H1 (cell line): ENCODE measurements at regions not wholly inside any gene's neighbourhood (a gene's known extent, or its start where the extent isn't known, plus 50 kb on each side); places are given as distances from the start of the nearest gene placed in this dataset.

ENCODE experiments used
- CTCF ChIA-PET: fragments of 300-600 bp; sonication (Branson Sonifier 250); formaldehyde crosslinking; loops from one replicate; lab custom pipeline; 2021; ENCODE audit not compliant: partially characterized antibody; lab: Charles Lee
- POLR2A ChIA-PET: fragments of 300-600 bp; sonication (Branson Sonifier 250); formaldehyde crosslinking; loops from one replicate; lab custom pipeline; 2021; ENCODE audit warnings: inconsistent platforms; ENCODE audit not compliant: partially characterized antibody; lab: Charles Lee
- DNase-seq, 2 experiments: peaks; one replicate each; pipeline versions ENCODE4 v3.0.0 to v3.0.0-alpha.2; 2010 to 2022; ENCODE audit warnings: low spot score in 2 of 2, low read depth in 1 of 2, mixed read lengths in 1 of 2
- FAIRE-seq: peaks from 2 replicates; lab custom pipeline; 2011; peaks lifted over from hg19 to GRCh38; lab: Jason Lieb, UNC
- H2AFZ ChIP-seq: 2 replicates; pipeline ENCODE4 v1.8.1; 2012; ENCODE audit warnings: low read length, inconsistent platforms
- H2AK5ac ChIP-seq: 2 replicates; pipeline ENCODE4 v1.6.1; 2013; ENCODE audit warnings: low read depth, low read length
- H2BK120ac ChIP-seq: replicated peaks from 2 replicates; pipeline ENCODE3; 2013; ENCODE audit warnings: low read depth, low read length, inconsistent platforms
- H2BK12ac ChIP-seq: 2 replicates; pipeline ENCODE4 v1.6.1; 2013; ENCODE audit warnings: low read depth, low read length
- H2BK15ac ChIP-seq: 2 replicates; pipeline ENCODE4 v1.6.1; 2013; ENCODE audit warnings: low read length
- H2BK20ac ChIP-seq: 2 replicates; pipeline ENCODE4 v1.6.1; 2013; ENCODE audit warnings: low read length
- H2BK5ac ChIP-seq: 2 replicates; pipeline ENCODE4 v1.6.1; 2013; ENCODE audit warnings: low read depth, low read length
- H3K14ac ChIP-seq: 2 replicates; pipeline ENCODE4 v1.6.1; 2013; ENCODE audit warnings: inconsistent platforms; ENCODE audit not compliant: insufficient read length
- H3K18ac ChIP-seq: 2 replicates; pipeline ENCODE4 v1.6.1; 2013; ENCODE audit warnings: low read length; ENCODE audit errors: extremely low read depth
- H3K23ac ChIP-seq: 2 replicates; pipeline ENCODE4 v1.6.1; 2013; ENCODE audit warnings: inconsistent platforms; ENCODE audit not compliant: insufficient read length
- H3K23me2 ChIP-seq: 2 replicates; pipeline ENCODE4 v1.6.1; 2013; ENCODE audit warnings: low read depth, low read length
- H3K27ac ChIP-seq: 2 replicates; pipeline ENCODE4 v1.6.1; 2011; ENCODE audit warnings: low read depth, low read length, inconsistent platforms
- H3K27me3 ChIP-seq, 4 experiments: replicated peaks in 1 of 4; 1 replicate in 1 of 4; 2 replicates in 3 of 4; pipeline versions ENCODE4 v1.6.1 to v1.8.1; 2011 to 2013; ENCODE audit warnings: low read length in 3 of 4, mild to moderate bottlenecking in 3 of 4, inconsistent platforms in 2 of 4, mixed read lengths in 2 of 4, moderate library complexity in 1 of 4; ENCODE audit not compliant: control insufficient read depth in 3 of 4, insufficient read depth in 3 of 4; ENCODE audit errors: extremely low read depth in 1 of 4
- H3K36me3 ChIP-seq, 4 experiments: 2 replicates each; pipeline versions ENCODE4 v1.6.1 to v1.8.1; 2011 to 2013; ENCODE audit warnings: mild to moderate bottlenecking in 4 of 4, low read length in 3 of 4, moderate library complexity in 2 of 4, control low read depth in 1 of 4, inconsistent platforms in 1 of 4; ENCODE audit not compliant: insufficient read depth in 4 of 4, control insufficient read depth in 2 of 4
- H3K4ac ChIP-seq: replicated peaks from 2 replicates; pipeline ENCODE3; 2013; ENCODE audit warnings: low read length, low read depth, mixed read lengths, inconsistent platforms; ENCODE audit not compliant: insufficient read length
- H3K4me1 ChIP-seq, 4 experiments: replicated peaks in 1 of 4; 1 replicate in 1 of 4; 2 replicates in 3 of 4; pipeline versions ENCODE4 v1.6.1 to v1.8.1; 2011 to 2013; ENCODE audit warnings: low read length in 3 of 4, inconsistent platforms in 2 of 4, mixed read lengths in 1 of 4; ENCODE audit not compliant: insufficient read depth in 4 of 4, control insufficient read depth in 3 of 4
- H3K4me2 ChIP-seq, 2 experiments: 2 replicates each; pipeline versions ENCODE4 v1.6.1 to v1.8.1; 2011 to 2013; ENCODE audit warnings: low read depth in 2 of 2, low read length in 2 of 2, control low read depth in 1 of 2, inconsistent platforms in 1 of 2, mild to moderate bottlenecking in 1 of 2; ENCODE audit not compliant: insufficient read depth in 1 of 2
- H3K4me3 ChIP-seq, 4 experiments: fragments of 200-600, 300-600 bp in 1 of 4; sonication (generic), shearing (Covaris generic), sonication (Bioruptor Twin) in 1 of 4; 2 replicates each; pipeline versions ENCODE4 v1.5.1 to v1.8.1; 2011 to 2016; ENCODE audit warnings: low read length in 4 of 4, low read depth in 3 of 4, control low read depth in 2 of 4, inconsistent platforms in 2 of 4, mild to moderate bottlenecking in 2 of 4, mixed read lengths in 1 of 4, moderate library complexity in 1 of 4; ENCODE audit not compliant: insufficient read depth in 2 of 4; ENCODE audit errors: extremely low read depth in 1 of 4
- H3K56ac ChIP-seq: replicated peaks from 2 replicates; pipeline ENCODE3; 2013; ENCODE audit warnings: low read depth, mild to moderate bottlenecking, mixed read lengths, low read length, inconsistent platforms; ENCODE audit not compliant: insufficient read length
- H3K79me1 ChIP-seq: 2 replicates; pipeline ENCODE4 v1.6.1; 2013; ENCODE audit warnings: low read depth, low read length, control low read depth
- H3K79me2 ChIP-seq, 2 experiments: 2 replicates each; pipeline versions ENCODE4 v1.6.1 to v1.8.1; 2012 to 2013; ENCODE audit warnings: low read length in 2 of 2, mild to moderate bottlenecking in 2 of 2, inconsistent platforms in 1 of 2; ENCODE audit not compliant: insufficient read depth in 2 of 2, control insufficient read depth in 1 of 2
- H3K9ac ChIP-seq, 4 experiments: replicated peaks in 1 of 4; 1 replicate in 1 of 4; 2 replicates in 3 of 4; pipeline versions ENCODE4 v1.6.1 to v1.8.1; 2011 to 2013; ENCODE audit warnings: low read depth in 3 of 4, low read length in 3 of 4, control low read depth in 2 of 4, mild to moderate bottlenecking in 2 of 4, moderate library complexity in 2 of 4, inconsistent platforms in 1 of 4; ENCODE audit errors: extremely low read depth in 1 of 4
- H3K9me3 ChIP-seq, 2 experiments: 2 replicates each; pipeline versions ENCODE4 v1.6.1 to v1.8.1; 2012 to 2013; ENCODE audit warnings: mild to moderate bottlenecking in 2 of 2, moderate library complexity in 2 of 2, control low read depth in 1 of 2, inconsistent platforms in 1 of 2, low read depth in 1 of 2, low read length in 1 of 2, mixed read lengths in 1 of 2; ENCODE audit not compliant: insufficient read depth in 2 of 2
- H4K20me1 ChIP-seq, 2 experiments: replicated peaks in 1 of 2; 2 replicates each; pipeline versions ENCODE3 to v1.8.1; 2011 to 2013; ENCODE audit warnings: inconsistent platforms in 2 of 2, low read length in 2 of 2, mild to moderate bottlenecking in 1 of 2; ENCODE audit not compliant: insufficient read depth in 2 of 2, control insufficient read depth in 1 of 2
- H4K5ac ChIP-seq: 2 replicates; pipeline ENCODE4 v1.6.1; 2013; ENCODE audit warnings: low read length, low read depth, mixed read lengths, inconsistent platforms; ENCODE audit not compliant: insufficient read length
- H4K8ac ChIP-seq: 2 replicates; pipeline ENCODE4 v1.8.0; 2013; ENCODE audit warnings: mild to moderate bottlenecking, moderate library complexity, low read length, inconsistent platforms; ENCODE audit not compliant: insufficient read depth; ENCODE audit errors: extremely low read depth
- H4K91ac ChIP-seq: replicated peaks from 2 replicates; pipeline ENCODE3; 2013; ENCODE audit warnings: low read length, mixed read lengths, inconsistent platforms; ENCODE audit not compliant: insufficient read length
- BCL11A ChIP-seq, 2 experiments: IDR thresholded peaks; one replicate each; pipeline ENCODE4 v1.6.1; 2011; ENCODE audit warnings: low read depth in 2 of 2, low read length in 2 of 2, mild to moderate bottlenecking in 2 of 2
- CREB1 ChIP-seq: IDR thresholded peaks from 2 replicates; pipeline ENCODE4 v1.6.1; 2012; ENCODE audit warnings: inconsistent platforms
- CTBP2 ChIP-seq: IDR thresholded peaks from 2 replicates; pipeline ENCODE4 v1.7.0; 2011; ENCODE audit warnings: borderline replicate concordance, mild to moderate bottlenecking, moderate library complexity, mixed read lengths, low read length; ENCODE audit not compliant: insufficient read depth, insufficient read length
- NANOG ChIP-seq: IDR thresholded peaks from 2 replicates; pipeline ENCODE4 v1.6.1; 2011; ENCODE audit warnings: low read length, low read depth, mild to moderate bottlenecking, inconsistent platforms; ENCODE audit not compliant: insufficient read depth, poor library complexity, severe bottlenecking
- PHF8 ChIP-seq: fragments of 200-600 bp; sonication (generic); conservative IDR thresholded peaks from 2 replicates; pipeline ENCODE4 v1.7.1; 2012; ENCODE audit warnings: low read depth, mild to moderate bottlenecking, inconsistent platforms, low read length, moderate library complexity
- POLR2A ChIP-seq, 2 experiments: IDR thresholded peaks; 1 replicate in 1 of 2; 2 replicates in 1 of 2; pipeline ENCODE4 v1.6.1; 2011; ENCODE audit warnings: low read depth in 2 of 2, low read length in 2 of 2, mild to moderate bottlenecking in 2 of 2; ENCODE audit errors: control extremely low read depth in 1 of 2
- POLR2AphosphoS5 ChIP-seq: IDR thresholded peaks from 2 replicates; pipeline ENCODE4 v1.6.1; 2011; ENCODE audit warnings: low read depth, low read length
- RFX5 ChIP-seq: IDR thresholded peaks from 2 replicates; pipeline ENCODE4 v1.6.1; 2011; ENCODE audit warnings: low read depth, low read length, improper control_type of control experiment, borderline replicate concordance
- RNF2 ChIP-seq: fragments of 200-900, 300-1000 bp; sonication (generic); IDR thresholded peaks from 2 replicates; pipeline ENCODE4 v1.7.1; 2016; ENCODE audit warnings: borderline replicate concordance, low read depth, mild to moderate bottlenecking, antibody characterized with exemption, low read length; ENCODE audit not compliant: poor library complexity, severe bottlenecking; ENCODE audit errors: missing control alignments
- SIX5 ChIP-seq: IDR thresholded peaks from 2 replicates; pipeline ENCODE4 v1.6.1; 2011; ENCODE audit warnings: mild to moderate bottlenecking, low read depth, low read length
- SP1 ChIP-seq: IDR thresholded peaks from 2 replicates; pipeline ENCODE4 v1.6.1; 2011; ENCODE audit warnings: low read depth, low read length
- SP4 ChIP-seq: IDR thresholded peaks from 2 replicates; pipeline ENCODE4 v1.6.1; 2012; ENCODE audit warnings: low read length, inconsistent platforms
- SUZ12 ChIP-seq: fragments of 200-600 bp; sonication (generic); IDR thresholded peaks from 2 replicates; pipeline ENCODE4 v1.6.1; 2012; ENCODE audit warnings: mild to moderate bottlenecking, inconsistent platforms, low read length, moderate library complexity, mixed read lengths
- TAF1 ChIP-seq: IDR thresholded peaks from 2 replicates; pipeline ENCODE4 v1.6.1; 2011; ENCODE audit warnings: mild to moderate bottlenecking, low read depth, low read length
- YY1 ChIP-seq: IDR thresholded peaks from 2 replicates; pipeline ENCODE4 v1.6.1; 2011; ENCODE audit warnings: low read depth, mild to moderate bottlenecking, low read length
- WGBS, 2 experiments: shearing (Covaris generic) in 1 of 2; methylation state at CpG; one replicate each; pipeline versions ENCODE4 v1.1.6 to v1.1.7; 2013 to 2015; ENCODE audit warnings: low lambda C conversion rate in 2 of 2, mixed read lengths in 2 of 2, inconsistent platforms in 1 of 2, low coverage in 1 of 2, missing lambda C conversion rate in 1 of 2; ENCODE audit not compliant: insufficient replicate concordance in 2 of 2, insufficient coverage in 1 of 2, insufficient read length in 1 of 2; ENCODE audit errors: extremely low coverage in 1 of 2, missing lambda C conversion rate in 1 of 2; 5-methylcytosine and 5-hydroxymethylcytosine counted together
- TF ChIP-seq, protein P1 (sequence below): IDR thresholded peaks from 2 replicates; pipeline ENCODE4 v1.6.1; 2012; ENCODE audit warnings: inconsistent platforms

DNA sequence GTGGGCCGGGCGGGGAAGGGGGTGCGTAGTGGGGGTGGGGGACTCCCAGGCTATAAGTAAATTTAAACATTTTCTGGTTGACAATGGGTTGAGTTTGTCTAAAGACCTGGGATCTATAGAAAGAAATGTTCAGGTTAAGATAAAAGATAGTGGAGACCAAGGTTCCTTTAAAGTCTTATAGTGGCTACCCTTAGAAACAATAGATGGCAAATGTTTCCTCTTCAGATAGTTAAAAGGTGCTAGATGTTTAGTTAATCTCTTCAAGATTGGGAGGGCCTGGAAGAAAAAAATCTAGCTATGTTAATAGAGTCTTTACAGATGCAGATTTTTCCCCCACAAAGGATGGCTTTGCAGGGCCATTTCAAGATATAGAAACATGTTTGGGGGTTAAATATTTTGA, 446.4 kb upstream of the FKBP1C start:
- Histone ChIP-seq H3K36me3 (no peaks in the 10 kb centered on the region), H3K23me2 (no peaks in the 10 kb centered on the region), H2BK12ac (no peak overlapping the region)
- TF ChIP-seq BCL11A (IDR thresholded peaks at IDR 0.05; ENCODE audit: low read depth in 2 of 2, low read length in 2 of 2) (no peak), POLR2AphosphoS5 (no peak), TAF1 (no peak), POLR2A (IDR thresholded peaks at IDR 0.05; ENCODE audit: control extremely low read depth in 1 of 2, low read depth in 2 of 2, low read length in 2 of 2) (no peak), CTBP2 (no peak), CREB1 (no peak), YY1 (no peak), NANOG (no peak), RNF2 (no peak), SIX5 (no peak), SP4 (no peak), SUZ12 (no peak), RFX5 (no peak), SP1 (no peak), PHF8 (no peak)
- TF ChIP-seq, protein P1, sequence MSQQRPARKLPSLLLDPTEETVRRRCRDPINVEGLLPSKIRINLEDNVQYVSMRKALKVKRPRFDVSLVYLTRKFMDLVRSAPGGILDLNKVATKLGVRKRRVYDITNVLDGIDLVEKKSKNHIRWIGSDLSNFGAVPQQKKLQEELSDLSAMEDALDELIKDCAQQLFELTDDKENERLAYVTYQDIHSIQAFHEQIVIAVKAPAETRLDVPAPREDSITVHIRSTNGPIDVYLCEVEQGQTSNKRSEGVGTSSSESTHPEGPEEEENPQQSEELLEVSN = no peak
- TF ChIP-seq, all 59 proteins: peak for 0
- Histone ChIP-seq H3K4me2 (no peak overlapping the region), H2BK15ac (no peak overlapping the region), H3K27ac (no peak overlapping the region), H3K9me3 (no peaks in the 10 kb centered on the region), H2BK120ac (no peak overlapping the region), H2BK20ac (no peak overlapping the region), H4K5ac (no peak overlapping the region), H3K4me1 (no peaks in the 10 kb centered on the region), H3K27me3 (no peaks in the 10 kb centered on the region), H3K14ac (no peak overlapping the region), H3K56ac (no peak overlapping the region), H3K23ac (no peak overlapping the region), H2AK5ac (no peak overlapping the region), H3K9ac (no peak overlapping the region), H4K20me1 (no peaks in the 10 kb centered on the region), H3K79me2 (no peaks in the 10 kb centered on the region), H4K8ac (no peak overlapping the region), H3K4me3 (no peak overlapping the region), H4K91ac (no peak overlapping the region), H3K18ac (no peak overlapping the region), H2AFZ (no peak overlapping the region), H2BK5ac (no peak overlapping the region), H3K4ac (no peak overlapping the region), H3K79me1 (no peaks in the 10 kb centered on the region)
- DNase-seq (no peak), FAIRE-seq (no peak)
- ChIA-PET CTCF (interaction anchor here (1.7 kb wide), 1 partner anchor 12 kb away, joined by 6 read pairs; no protein-coding TSS in a partner anchor), POLR2A (no interaction called here)
- WGBS, 2 experiments = 84% methylated on average over 3 of the region's 3 CpGs; no CpG with 5 or more reads in 1 of the 2 experiments
